ENCODE measurements at regions not wholly inside any gene's neighbourhood (a gene's known extent, or its start where the extent isn't known, plus 50 kb on each side); places are given as distances from the start of the nearest gene placed in this dataset.
"Not testable (repeated sequence)": the region's sequence is repeated elsewhere in the genome, so short reads cannot be mapped to it uniquely, and the experiment has no call there.

- DNase-seq = no peak
Observed at GRCh38 chr2:8441371-8441770, 240.5 kb upstream of the ID2 start.

- no peak for DNase-seq
Observed at GRCh38 chr2:8441986-8442385, 239.9 kb upstream of the ID2 start.

GRCh38 chr2:8442833-8443486 is 238.9 kb upstream of the ID2 start:
- no peak for DNase-seq

DNA sequence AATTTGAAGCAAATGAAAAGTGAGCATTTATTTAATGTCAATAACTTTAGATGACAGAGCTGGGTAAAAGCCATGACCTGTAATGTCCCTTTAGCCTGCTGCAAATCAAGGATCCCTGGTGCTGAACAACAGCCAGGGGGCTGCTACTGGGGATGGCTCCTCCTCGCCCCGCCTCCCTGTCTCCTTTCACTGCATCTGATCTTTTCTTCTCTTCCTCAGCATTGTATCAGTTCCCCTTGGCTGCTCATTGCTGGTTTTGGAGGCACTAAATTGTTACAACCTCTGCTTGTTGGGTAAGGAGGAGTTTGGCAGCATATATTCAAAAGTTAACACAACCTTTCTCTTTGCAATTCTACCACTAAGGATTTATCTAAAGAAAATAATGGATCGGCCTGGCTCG is 236.3 kb upstream of the ID2 start:
- DNase-seq = no peak

DNA sequence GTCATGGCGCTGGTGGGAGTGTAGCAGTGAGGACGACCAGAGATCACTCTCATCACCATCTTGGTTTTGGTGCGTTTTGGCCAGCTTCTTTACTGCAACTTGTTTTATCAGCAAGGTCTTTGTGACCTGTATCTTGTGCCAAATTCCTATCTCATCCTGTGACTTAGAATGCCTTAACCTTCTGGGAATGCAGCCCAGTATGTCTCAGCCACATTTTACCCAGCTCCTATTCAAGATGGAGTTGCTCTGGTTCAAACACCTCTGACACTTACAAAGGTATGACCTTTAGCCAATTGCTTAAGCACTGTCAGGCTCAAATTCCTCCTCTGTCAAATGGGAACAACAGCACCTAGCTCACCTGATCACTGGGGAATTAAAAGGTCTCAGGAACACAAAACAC is 235.1 kb upstream of the ID2 start:
- not testable (repeated sequence) for DNase-seq

- DNase-seq = peak in 1 of 3 donors; percentile 14
Observed at GRCh38 chr2:8447610-8448221, 234.1 kb upstream of the ID2 start.

- DNase-seq = no peak
Observed at GRCh38 chr2:8448824-8449556, 232.9 kb upstream of the ID2 start.

DNA sequence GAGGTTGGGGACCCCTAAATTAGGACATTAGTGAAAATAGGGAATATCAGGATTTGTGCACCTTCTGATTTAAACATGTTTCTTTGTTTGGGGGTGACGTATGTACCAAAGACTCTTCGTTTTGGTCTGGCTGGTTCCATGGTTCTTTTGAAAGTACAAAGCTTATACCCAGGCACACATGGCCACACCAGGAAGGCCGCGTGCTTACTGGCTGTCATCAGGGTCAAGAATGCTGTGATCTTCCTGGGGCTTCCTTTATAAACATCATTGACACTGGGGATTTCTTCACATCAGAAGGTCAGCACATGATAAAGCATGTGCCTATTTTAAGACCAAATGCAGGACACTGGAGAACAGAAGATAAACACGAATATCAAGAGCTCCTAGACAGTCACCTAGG is 230.6 kb upstream of the ID2 start:
- DNase-seq = no peak

GRCh38 chr2:8452296-8452695 is 229.6 kb upstream of the ID2 start:
- DNase-seq = no peak

DNA sequence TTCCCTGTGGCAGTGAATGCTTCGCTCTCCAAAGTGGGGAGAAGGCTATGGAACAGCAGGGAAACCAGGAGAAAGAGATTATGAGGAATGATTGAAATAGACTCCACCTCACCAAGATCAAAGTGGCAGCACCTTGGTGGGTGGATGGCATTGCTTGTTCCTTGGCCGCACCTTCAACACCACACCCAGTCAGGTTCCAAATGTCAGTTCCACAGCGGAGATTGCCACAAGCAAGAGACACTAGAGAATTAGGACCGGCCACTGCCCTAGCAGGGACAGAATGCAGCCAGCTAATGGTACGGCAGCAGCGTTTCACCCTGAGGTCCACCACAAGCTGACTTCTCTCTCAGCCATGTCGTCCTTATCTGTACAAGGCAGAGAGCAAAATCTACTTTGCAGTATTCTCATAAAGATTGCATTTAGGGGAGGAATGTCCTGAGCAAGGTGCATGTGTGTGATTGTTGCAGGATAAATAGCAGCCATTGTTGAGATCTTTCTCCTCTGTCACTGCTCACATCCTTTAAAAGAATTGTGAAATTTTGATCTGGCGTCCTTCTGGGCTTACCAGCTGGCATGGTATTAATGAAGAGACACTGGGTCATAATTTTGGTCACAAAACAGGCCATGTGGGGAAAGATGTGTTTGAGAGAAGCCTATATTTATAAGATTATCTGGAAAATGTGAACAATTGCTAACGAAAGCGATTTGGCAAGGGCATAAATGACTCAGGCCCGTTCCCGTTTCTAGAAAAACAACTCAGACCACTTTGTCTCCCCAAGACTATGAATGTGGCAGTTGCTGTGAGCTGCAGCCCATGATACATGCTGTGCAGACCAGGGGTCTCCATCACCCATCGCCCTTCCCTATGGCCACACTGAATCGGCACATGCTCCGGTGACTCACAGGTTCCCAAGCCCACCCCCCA is 228.6 kb upstream of the ID2 start:
- no peak for DNase-seq

GRCh38 chr2:8453904-8454302 is 228.0 kb upstream of the ID2 start:
- DNase-seq = no peak

GRCh38 chr2:8454797-8455196 is 227.1 kb upstream of the ID2 start:
- DNase-seq = peak in 1 of 3 donors; percentile 25

- no peak for DNase-seq
Observed at GRCh38 chr2:8455236-8456150, 226.4 kb upstream of the ID2 start.

DNA sequence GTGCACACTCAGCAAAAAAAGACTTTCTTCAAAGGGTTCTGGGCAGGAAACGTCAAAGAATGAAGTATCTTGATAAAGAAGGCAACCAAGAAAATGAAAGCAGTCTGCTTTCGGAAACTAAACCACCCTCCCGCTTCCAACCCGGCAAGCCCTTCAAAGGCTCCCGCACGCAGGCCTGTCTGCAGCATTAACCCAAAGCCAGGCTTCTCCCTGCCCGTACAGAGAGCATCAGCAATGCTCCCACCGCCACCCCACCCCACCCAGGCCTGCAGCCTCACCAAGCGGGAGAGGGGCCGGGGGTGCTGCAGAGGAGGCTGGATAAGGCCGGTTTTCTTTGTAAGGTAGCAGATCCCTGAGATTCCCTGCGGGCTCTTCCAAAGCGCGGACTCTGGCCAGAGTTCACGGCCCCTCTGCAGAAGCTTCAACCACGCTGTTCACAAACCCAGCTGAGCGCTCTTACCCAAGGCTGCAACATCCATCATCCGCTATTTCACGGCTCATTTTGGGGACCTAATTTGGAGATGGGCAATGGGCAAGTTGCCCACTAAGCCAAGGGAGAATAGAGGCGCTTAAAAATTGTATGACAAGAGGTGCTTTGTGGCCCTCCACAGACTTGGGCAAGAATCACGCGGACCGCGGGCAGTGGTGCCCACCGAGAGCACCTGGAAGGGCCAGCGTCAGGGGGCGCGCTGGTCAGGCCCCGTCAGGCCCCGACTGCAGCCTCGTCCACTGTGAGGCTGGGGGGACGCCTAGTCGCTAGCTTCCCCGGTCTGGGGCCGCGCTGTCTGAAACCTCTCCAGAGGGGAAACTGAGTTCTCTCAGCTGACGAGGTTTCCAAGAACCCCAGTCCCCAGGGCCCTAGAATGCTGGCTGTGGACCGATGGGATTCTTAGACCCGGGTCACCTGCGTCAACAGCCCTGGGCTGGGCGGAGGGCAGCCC is 225.4 kb upstream of the ID2 start:
- peak in 1 of 3 donors; percentile 39 for DNase-seq

DNA sequence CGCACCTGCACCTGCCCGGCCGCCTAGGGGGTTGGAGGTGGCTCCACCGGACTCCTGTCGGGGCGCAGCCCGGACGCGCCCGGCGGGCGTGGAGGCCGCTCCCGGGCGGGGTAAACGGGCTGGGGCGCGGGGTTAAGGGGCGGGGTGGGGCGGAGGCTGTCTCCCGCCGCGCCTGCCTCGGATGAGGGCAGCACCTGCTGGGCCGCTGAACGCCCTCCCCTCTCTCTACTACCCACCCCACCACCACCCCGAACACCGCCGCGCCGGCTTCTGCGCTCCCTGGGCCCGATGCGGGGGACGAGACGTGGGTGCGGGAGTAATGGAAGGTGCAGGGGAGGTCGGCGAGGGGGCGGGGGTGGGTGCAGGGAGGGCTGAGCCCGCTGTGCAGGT is 224.8 kb upstream of the ID2 start:
- no peak for DNase-seq

DNA sequence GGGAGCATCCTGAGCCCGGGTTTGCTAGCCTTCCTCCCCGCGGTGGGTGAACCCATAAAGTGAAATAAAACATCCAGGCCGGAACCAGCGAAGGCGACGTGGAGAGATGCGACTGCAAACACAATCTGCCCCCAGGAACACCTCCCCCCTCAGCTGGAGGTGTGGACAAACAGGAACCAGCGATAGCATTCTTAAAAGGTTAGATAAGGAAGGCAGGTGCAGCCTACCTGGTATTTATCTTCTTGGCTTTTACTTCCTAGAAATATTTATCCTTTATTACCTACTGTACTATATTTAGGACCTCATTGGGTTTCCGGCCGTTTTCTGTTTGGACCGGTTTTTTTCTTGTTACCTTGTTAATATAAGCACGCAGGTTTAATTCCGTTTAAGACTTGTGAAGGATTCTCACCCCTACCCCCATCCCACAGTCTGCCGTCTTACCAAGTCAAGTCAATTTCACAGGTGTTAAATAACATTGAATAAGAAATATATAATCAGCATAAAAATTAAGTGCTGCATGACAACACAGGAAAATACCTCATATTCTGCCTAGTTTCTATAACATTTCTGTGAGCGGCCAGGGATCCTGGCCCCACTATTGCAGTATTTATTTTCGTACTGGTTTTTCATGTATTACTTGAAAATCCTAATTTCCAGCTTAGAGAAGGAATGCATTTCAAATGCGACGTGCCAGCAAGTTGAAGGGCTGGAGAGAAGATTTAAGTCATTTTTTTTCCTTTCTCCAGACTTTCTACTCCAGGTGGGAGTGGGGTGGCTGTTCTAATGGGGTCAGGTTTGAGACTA is 224.0 kb upstream of the ID2 start:
- no peak for DNase-seq

GRCh38 chr2:8458503-8459459 is 223.1 kb upstream of the ID2 start:
- DNase-seq = no peak

DNA sequence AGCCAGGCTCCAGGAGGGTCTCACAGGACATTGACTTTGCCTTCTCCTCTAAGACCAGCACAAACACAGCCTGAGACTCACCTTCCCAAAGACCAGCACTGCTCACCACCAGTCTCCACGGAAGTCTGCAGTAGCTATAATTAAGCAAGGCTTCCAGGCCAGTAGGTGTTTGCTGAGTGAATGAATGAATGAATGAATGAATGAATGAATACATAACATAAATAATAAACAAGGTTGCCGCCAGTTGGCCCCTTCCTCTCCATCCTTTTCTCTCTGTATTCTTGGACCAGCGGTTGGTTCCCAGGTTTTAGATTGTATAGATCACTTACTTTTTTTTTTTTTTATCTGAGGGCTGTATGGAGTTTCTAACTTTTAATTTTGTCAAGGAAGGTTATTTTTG is 222.4 kb upstream of the ID2 start:
- no peak for DNase-seq
